ENCODE measurements at regions not wholly inside any gene's neighbourhood (a gene's known extent, or its start where the extent isn't known, plus 50 kb on each side); places are given as distances from the start of the nearest gene placed in this dataset.

DNA sequence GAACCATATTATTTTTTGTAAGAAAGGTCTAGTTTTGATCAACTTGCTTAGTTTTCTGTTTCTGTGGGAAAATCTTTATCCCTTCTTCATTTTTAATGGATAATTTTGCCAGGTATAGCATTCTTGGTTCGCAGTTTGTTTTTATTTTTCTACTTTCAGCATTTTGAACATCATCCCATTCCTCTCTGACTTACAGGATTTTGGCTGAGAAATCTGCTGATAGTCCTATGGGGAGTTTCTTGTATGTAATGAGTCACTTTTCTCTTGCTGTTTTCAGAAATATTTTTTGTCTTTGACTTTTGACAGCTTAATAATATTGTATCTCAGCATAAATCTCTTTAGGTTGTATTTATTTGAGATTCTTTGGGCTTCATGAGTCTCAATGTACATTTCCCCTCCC lies 389.1 kb downstream of the PBX1 start:
- no peak for DNase-seq (ENCODE audit: low read depth)

DNA sequence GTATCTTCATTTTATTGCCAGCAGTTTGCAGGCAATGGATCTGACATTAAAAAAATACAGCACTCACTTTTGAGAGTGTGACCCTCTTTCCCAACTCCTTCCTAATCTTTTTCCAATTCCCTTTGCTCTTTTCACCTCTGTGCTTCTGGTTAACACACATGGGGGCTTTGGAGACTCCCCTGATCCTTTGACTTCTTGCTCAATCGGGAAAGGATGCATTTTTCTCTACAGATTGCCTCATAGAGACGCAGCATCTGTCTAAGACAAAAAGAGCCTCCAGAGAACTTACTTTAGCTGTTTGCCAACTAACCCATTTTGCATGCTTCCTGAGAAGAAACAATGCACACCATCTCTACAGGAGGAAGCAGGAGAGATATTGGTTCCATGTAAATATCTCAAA lies 378.3 kb downstream of the PBX1 start:
- DNase-seq (ENCODE audit: low read depth) = no peak

DNA sequence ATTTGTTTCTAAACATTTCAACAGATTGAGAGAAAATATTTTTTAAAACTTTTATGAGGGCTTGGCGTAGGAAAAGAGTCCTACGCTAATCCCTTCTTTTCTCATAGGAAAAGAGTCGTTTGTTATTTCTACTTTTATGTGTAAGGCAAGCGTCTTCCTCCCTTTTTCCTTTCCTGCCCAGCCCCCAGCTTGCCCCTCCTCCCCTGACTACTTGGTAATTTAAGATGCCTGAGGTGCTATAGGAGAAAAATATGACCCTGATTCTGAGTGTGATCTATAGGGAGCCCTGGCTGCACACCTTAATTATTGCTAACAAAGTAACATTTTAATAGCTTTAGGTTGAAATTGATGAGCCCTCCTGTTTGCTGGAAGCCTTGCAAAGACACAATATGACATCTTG lies 373.6 kb downstream of the PBX1 start:
- DNase-seq (ENCODE audit: low read depth) = no peak

DNA sequence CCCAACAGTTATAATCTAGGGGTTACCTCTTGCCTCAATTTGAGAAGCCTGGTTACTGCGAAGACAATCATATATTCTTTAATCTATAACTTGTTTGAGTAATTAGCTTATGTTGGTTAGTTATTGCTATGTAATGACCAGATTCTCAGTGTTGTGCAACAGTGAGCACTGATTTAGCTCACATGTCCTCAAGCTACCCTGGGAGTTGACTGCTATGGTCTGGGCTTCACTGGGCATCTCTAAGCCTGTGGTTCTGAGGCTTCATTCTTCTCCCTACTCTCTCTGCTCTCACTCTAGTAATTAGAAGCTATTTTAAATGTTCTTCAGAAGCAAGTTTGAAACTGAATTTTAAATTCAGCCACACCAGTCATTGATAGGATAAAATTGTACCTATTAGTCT lies 371.8 kb downstream of the PBX1 start:
- no peak for DNase-seq (ENCODE audit: low read depth)

DNA sequence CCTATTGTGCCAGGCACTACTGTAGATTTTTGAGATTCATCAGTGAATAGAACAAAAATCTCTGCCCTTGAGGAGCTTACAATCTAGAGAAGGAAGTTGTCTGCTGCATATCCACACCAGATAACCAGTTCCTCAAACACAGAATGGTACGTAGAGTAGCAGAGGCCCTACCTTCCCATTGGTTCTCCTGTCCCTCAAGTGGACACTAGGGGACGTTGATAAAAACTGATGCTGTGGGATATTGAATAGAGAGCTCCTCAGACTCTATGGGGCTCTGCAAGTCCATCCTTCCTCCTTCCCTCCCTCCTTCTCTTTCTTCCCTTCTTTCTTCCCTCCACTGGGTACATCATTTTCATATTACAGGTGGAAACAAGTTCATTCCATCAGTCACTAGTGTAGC lies 371.3 kb downstream of the PBX1 start:
- no peak for DNase-seq (ENCODE audit: low read depth)

DNA sequence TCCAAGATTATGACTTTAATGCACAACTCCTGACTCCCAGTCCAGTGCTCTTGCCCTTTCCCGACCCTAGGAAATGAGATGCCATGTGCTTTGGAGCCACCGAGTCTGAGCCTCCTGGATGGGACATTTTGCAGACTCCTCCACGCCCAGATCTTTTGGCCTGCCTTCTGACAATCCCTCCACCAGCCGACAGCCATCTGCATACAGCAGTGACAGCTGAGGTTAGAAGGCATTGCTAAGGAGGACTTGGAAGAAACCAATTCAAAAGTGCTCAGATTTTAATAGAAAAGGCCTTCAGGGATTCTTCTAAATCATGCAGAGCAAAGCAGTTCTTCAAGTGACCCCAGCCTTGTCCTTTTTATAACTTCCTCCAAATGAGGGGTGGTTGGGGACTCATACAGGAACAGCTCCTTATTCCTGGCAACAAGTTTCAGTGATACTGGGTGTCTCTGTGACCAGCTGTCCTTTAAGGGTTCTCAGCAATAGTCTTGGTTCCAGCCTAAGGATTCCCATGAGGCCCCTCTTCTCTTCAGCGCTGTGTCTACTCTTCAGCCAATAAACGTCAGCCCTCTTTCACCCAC lies 369.3 kb downstream of the PBX1 start:
- DNase-seq (ENCODE audit: low read depth) = no peak

DNA sequence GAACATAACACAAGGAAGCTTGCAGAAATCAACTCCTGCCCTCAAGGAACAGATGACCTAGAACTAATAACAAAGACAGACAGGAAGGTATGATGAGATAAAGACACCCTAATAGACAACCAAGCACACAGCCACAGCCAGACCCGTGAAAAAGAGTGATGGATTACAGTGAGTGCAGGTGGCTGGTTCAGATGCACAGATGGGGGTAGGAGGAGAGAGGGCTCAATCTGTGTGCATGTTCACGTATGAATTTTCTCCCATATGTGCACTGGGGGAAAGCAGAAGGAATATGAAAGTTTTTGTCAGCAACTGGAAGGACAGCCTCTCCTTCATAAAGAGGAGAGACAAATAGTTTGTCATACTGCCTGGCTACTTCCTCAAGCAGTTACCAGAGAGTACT lies 367.1 kb downstream of the PBX1 start:
- DNase-seq (ENCODE audit: low read depth) = no peak

DNA sequence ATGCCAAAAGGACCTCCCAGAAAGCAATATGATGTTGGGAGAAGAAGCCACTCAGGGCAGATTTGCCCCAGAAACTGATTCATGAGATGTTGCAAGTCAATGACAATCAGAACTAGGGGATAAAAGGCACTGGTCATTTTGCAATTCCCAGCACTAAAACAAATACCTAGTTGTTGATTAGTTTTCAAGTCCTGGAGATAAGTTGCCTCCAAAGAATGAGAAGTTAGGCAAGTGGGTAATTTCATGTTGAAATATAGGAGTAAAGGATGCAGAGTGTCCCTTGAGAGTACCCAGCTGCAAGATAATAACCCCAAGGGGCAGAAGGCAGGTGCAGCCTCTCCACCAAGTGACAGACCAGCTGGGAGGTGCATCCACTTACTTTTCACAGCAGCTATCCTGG lies 363.6 kb downstream of the PBX1 start:
- DNase-seq (ENCODE audit: low read depth) = no peak

DNA sequence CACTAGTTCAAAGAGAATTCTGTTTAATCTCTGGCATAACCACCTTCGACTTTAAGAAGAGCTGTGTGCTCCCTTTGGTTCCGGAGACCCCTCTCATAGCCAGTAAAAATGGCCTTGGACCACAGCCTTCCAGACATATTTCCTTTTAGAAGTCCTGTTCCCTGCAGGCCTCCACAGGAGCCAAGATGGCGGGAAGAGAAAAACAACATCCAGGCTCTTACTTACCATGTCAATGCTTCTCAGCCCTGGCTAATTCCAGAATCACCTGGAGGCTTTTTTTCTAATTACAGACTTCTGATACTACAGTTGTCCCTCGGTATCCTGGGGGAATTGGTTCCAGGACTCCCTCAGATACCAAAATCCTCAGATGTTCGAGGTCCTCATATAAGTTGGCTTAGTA lies 362.5 kb downstream of the PBX1 start:
- no peak for DNase-seq (ENCODE audit: low read depth)

DNA sequence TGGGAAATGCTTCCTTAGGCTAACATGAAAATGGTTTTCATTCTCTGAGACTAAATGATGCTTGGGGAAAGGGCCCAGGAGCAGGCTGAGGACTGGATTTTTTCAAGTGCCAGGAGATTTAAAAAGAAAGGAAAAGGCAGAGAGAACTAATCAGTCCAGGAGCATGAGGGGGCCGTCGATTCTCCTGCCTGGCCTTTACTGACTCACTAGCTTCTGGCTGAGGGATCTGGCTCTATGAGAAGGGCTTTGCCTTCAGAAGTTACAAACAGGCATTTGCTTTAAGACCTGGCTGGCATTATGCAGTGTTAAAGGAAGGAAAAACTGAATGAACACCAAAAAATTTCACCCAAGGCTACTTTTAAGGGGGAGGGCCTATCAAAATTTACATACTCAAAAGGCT lies 359.2 kb downstream of the PBX1 start:
- no peak for DNase-seq (ENCODE audit: low read depth)

DNA sequence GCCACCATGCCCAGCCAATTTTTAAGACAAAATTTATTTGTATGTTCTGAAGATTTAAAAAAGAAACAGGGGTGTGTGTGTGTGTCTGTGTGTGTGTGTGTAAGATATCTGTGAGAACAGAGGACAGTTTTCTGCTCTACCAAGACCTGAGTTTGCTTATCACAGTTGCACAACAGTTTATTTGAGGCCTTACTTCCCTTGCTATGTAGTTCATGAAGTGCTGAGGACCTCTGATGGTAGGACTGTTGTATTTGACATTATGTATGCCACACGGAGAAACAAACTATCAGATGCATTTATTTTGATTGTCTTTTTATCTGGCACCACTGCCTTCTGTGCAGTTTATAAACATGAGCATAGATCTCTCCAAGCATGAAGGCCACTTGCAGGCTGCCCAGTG lies 355.2 kb downstream of the PBX1 start:
- no peak for DNase-seq (ENCODE audit: low read depth)

DNA sequence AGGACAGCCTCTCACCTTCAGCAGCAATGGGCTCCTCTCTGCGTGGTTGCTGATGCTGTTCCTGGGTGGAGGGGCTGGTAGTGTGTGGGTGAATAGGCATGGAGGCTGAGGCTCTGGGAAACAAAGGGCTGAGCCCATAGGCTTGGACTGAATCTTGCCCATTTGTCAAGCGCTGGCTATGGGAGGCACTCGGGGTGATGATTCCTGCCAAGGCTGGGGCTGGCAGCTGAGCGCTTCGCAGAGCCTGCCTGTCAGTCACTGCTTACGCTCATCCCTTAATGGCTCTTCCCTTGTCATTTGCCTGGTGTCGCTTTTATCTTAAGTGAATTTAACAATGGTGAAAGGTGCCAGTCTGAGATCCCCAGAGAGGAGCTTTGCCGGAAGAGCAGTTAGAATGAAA lies 353.3 kb downstream of the PBX1 start:
- no peak for DNase-seq (ENCODE audit: low read depth)

DNA sequence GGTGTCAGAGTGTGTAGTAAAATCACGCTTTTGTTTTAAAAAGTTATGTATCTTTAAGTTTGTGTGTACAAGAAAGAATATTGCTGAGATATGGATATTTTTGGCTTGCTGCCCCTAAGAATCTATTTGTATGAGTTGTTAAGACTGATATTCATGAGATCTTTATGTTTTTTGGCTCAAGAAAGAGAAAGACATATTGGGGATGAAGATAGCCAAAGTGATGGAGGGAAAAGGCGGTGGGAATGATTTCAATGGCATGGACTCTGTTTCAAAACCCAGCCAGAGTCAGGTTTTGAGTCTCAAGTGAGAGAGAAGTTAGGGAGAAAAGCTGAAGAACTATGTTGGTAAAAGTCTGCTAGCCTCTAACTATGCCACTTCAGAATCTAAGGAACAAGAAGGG lies 351.7 kb downstream of the PBX1 start:
- DNase-seq (ENCODE audit: low read depth) = no peak

DNA sequence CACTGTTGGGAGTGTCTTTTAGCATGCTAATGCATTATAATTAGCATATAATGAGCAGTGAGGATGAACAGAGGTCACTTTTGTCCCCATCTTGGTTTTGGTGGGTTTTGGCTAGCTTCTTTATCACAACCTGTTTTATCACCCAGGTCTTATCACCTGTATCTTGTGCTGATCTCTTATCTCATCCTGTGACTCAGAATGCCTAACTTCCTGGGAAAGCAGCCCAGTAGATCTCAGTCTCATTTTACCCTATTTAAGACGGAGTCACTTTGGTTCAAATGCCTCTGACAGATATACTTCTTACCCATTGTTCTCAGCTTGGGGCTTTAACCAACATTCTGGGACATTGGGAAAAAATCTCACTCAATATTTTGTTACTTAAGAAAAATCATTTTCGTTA lies 348.7 kb downstream of the PBX1 start:
- DNase-seq (ENCODE audit: low read depth) = no peak

DNA sequence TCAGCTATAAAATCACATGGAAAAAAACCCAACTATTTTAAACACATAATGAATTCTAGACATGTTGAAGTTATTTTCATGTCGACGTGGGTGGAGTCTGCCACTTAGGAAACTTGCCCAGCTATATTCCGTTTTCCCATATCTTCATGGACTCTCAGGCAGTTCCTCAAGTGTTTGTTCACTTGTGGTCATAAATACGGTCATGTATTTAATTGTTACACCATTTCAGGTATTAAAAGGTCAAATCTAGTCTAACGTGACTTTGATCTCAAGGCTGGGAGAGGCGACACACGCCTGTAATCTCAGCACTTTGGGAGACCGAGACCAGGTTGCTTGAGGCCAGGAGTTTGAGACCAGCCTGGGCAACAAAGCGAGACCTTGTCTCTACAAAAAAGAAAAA lies 346.9 kb downstream of the PBX1 start:
- no peak for DNase-seq (ENCODE audit: low read depth)

DNA sequence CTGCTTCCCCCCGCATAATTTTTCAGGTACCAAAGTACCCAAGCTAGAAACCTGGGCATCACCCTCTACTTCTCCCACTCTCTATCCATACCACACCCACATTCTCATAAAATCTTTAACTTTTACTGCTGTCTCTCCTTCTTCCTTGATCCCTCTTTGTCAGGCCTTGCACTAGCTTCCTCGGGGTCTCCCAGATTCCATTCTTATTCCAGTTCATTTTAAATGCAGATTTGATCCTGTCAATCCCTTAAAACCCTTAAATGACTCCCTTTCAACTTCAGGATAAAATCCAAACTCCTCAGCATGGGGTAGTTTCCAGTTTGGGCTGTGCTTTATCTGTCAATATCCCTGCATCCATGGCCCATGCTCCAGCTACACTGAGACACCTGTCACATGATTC lies 343.5 kb downstream of the PBX1 start:
- DNase-seq (ENCODE audit: low read depth) = no peak
